HG03159 (cell line): ENCODE measurements at regions not wholly inside any gene's neighbourhood (a gene's known extent, or its start where the extent isn't known, plus 50 kb on each side); places are given as distances from the start of the nearest gene placed in this dataset.
"Not testable (repeated sequence)": the region's sequence is repeated elsewhere in the genome, so short reads cannot be mapped to it uniquely, and the experiment has no call there.

Experiments used
- ATAC-seq: cut with Tn5 transposase; IDR thresholded peaks from one replicate; pipeline ENCODE4 v1.9.1; 2021; ENCODE audit warnings: mild to moderate bottlenecking, moderate library complexity; ENCODE audit not compliant: unreplicated experiment

DNA sequence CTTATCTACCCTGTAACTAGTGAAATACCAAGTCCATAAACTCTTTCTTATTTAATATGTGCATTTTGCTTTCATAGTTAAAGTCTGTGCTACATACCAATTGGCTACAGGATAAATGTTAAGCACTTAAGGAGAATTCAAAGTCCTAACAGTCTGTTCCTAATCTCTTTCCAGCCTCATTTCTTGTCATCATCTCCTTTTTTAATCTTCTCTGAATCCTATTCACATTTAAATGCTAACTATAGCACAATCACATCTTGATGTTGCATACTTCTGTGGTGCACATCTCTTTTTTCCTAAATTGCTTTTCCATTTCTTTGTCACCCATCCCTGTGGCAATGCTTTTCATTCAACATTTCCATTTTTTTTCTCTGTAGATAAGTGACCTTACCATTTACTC, 996.1 kb upstream of the TYRP1 start:
- ATAC-seq, result no peak

DNA sequence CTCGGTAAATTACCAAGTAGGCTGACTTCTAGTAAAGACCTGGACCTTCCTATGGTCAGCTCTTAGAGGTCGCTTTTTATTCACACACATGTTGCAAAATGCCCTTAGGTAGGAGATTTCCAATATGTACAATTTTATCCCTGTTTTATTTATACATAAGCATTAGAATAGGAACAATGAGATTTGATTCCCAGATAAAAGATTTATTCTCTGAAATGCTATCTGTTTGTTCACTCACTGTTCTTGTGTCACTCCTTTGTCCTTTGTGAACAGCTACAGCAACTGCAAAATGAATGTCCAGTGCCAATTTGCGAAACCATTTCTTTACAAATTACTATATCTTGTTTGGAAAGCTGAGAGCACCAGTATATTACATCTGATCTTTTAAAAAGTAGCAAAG, 991.5 kb upstream of the TYRP1 start:
- no peak for ATAC-seq

DNA sequence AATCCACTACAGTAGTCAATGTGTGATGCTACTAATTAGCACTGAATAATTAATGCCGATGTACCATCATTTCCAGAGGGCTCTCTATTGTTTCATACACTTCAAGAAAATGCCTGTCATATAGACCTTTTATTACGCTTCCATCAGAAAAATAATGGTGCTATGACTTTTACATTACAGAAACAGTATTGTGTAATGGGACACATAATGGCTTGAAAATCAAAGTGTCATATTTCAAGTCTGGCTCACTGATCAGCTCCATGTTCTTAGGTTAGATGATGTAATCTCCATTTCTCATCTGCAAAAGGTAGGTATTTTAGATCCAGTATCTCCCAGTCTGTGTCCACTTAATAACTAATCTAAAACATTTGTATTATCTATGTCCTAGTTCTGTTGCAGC, 990.6 kb upstream of the TYRP1 start:
- no peak for ATAC-seq

DNA sequence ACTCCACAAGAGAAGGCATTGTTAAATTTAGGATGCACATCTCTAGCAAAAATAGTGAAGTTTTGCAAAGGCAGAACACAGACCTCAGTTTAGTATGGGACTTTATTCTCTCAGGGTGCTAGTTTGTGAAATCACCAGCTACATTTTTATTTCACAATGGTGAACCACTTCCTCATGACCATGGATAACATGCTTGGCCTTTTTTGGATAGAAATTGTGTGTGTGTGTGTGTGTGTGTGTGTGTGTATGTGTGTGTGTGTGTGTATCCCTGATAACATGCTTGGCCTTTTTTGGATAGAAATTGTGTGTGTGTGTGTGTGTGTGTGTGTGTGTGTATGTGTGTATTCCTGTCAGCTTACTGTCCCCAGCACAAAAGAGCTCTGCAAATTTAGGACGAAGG, 989.0 kb upstream of the TYRP1 start:
- not testable (repeated sequence) for ATAC-seq

DNA sequence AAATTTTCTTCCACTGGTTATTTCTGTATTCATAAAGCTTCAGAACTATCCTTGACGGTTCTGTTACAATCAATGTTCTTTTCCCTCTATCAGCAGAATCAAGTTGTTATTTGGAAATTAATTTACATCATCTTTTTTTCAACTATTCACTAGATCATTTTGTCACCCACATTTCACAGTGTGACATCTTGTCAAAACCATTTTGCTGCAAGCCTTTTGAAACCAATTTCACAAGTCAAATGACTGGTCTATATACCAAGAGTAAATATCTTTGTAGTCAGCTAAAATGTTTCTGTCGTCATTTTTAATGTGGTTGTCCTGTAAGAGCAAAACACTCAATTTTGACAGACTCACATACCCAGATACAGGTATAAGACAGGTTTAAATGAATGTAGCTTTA, 984.3 kb upstream of the TYRP1 start:
- ATAC-seq, result no peak

DNA sequence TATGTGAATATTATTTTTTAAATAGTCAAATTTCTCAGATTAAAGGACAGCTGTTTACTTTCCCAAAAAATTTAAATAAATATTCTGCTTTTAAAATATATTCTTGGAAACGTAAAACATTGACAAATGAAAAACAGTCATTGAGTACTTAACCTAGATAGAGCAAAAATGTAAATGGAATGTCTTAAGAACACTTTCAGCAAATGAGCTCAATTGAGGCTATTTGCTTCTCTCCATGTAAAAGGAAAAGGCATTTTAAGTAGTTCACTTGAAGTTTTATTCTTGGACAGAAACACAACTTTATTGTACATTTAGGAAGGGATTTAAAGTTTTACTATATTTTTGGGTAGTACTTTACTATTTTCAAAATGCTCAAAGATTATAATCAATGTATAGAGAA, 983.6 kb upstream of the TYRP1 start:
- no peak for ATAC-seq

DNA sequence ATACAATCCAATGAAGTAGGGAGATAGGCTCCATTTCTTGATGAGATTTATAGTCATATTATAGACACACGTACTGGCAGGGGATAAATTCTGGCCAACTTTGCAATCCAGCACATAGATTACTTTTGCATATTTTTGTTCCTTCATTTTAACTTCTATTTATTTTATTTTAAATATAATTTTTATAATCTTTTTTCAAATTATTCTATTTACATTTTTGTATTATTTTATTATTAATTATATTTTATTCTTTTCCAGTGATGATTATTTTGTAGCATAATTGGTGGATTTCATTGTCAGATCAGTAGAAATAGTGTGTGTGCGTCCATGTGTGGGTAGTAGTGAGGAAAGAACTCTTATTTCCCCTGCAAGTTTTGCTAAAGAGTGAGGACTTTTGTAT, 980.1 kb upstream of the TYRP1 start:
- ATAC-seq, result no peak

DNA sequence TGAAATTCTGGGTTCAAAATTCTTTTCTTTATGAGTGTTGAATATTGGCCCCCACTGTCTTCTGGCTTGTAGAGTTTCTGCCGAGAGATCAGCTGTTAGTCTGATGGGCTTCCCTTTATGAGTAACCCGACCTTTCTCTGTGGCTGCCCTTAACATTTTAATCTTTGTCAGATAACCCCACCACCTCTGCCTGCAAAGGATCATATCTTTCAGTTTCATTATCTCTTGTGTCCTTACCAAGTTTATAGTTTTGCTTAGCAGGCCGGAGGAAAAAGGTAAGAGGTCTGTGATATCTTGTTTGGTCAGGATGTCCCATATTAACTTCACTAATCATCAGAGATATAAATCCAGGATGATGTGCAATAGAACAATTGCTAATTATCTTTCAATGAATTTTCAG, 970.2 kb upstream of the TYRP1 start:
- no peak for ATAC-seq

DNA sequence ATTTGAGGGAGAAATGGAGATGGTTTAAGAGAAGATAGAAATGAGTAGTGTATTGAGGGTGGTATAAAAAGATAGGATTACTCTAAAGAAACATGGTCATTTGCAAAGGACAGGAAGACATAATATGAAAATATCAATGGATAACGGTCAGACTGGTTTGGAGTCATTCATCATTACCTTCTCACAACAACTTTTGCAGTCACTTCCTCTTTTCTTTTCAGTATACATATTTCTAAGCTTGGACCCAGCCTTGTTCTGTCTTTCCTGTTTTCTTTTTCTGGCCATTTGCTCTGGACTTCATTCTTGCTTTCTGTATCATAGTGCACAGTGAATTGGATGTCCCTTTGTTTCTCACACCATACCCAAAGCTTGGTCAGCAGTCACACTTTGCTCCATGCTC, 966.5 kb upstream of the TYRP1 start:
- ATAC-seq, result no peak

DNA sequence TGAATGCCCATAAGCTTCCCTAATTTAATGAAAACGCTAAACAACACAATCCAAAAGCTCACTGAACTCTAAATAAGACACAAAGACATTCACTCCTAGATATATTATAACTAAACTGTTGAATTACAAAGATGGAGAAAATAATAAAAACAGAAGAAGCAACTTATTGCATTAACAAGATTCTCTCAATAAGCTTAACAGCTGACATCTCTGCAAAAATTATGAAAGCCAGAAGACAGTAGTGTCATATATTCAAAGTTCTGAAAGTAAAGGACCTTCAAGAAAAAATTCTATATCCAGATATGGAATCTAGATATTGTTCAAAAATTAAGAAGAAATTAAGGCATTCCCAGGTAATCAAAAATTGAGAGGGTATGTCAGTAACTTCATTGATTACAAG, 957.8 kb upstream of the TYRP1 start:
- no peak for ATAC-seq

DNA sequence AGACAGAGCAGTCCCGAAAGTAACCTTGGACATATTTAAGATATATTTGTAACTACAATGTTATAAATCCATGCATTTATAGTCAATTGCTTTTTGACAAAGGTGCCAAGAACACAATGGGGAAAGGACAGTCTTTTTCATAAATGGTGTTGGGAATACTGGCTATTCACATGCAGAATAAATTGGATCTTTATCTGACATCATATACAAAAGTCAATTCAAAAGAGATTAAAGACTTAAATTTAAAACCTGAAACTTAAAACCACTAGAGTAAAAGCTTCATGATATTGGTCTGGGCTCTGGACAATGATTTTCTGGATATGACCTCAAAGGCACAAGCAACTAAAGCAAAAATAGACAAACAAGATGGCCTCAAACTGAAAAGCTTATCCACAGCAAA, 950.7 kb upstream of the TYRP1 start:
- no peak for ATAC-seq

DNA sequence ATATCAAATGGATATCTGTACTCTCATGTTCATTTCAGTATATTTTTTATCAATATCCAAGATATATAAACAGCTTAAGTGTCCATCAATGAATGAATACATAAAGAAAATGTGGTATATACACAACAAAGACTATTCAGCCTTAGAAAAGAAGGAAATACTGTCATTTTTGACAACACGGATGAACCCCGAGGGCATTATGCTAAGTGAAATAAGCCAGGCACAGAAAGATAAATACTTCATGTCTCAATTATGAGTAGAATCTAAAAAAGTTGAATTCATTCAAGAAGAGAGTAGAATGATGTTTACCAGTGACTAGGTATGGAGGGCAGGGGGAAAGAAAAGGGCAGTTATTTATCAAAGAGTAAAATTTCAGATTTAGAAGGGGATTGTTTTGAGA, 949.8 kb upstream of the TYRP1 start:
- ATAC-seq, result no peak

DNA sequence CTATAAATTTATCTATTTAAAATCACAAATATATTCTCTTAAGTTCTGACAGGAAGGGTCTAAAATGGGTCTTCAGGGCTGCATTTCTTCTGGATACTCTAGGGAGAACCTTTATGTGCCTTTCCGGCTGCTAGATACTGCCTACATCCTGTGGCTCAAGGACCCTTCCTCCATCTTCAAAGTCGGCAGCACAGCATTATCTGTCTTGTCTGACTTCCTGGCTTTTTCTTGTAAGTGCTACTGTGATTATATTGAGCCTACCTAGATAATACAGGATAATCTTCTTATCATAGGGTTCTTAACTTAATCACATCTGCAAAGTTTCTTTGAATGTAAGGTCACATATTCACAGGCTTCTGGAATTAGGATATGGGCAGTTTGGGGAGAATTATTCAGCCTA, 943.8 kb upstream of the TYRP1 start:
- ATAC-seq, result no peak

DNA sequence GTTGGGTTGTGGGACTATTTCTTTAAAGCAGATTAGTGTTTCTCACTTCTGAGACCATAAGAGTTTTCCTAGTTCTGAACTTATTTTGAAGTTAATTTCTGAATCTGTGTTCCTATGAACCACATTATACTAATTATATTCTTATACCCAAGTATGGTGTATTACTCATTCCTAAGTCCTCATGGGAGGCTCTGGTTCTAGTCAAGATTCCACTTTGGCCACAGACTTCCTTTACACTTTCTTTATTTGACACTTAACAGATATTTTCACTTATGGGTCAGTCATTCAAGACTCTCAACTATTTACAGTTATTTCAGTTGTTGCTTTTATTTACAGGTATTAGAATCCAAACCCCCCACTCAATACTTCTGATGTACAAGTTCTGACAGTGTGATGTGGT, 937.2 kb upstream of the TYRP1 start:
- no peak for ATAC-seq

DNA sequence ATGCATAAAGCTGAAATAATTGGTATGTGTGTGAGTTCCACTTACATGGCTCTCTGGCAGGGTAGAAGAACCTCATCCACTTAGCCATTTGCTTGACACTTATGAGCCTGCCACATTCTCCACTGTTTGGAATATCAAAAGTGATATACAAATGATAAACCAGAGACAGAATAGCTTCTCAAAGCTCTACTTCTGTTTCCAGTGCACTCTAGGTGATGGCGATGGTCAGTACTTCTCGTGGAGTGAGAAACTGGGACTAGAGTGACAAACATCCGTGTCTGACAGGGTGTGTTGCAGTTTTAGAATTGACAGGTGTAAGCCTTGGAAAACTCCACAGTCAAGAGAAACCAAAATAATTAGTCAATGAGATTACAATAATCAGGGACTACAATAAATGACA, 935.8 kb upstream of the TYRP1 start:
- no peak for ATAC-seq

DNA sequence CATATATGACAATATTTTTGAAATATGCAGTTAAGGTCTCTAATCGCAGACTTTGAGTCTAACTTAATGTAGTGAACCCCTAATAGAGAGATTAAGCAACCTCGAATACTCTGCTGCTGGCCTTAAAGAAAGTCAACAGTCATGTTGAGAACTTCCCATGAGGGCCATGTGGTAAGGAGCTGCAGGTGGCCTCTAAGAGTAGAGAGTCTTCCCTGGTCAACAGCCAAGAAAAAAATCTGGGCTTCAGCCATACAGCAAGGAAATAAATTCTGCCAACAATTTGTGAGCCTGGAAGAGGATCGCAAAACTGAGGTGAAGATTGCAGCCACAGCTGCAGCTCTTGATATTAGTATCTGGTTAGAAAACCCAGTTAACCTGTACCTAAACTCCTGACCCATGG, 935.2 kb upstream of the TYRP1 start:
- no peak for ATAC-seq

DNA sequence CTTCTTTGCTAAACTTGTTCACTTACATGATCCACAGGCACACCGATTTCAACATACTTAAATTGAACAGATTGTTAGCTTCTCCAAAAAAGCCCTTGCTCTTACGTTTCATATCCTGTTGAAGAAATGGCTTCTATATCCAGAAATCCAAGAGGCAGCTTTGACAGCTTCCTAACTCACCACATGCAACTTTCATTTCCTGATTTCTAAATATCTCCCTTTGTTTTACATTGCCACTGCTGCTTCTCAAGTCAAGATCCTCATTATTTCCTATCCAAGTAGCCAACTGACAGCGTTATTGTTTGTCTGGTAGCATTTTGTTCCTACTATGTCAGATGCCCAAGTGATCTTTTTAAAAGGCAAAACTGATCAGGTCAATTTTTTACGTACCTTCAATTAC, 913.2 kb upstream of the TYRP1 start:
- ATAC-seq, result no peak

DNA sequence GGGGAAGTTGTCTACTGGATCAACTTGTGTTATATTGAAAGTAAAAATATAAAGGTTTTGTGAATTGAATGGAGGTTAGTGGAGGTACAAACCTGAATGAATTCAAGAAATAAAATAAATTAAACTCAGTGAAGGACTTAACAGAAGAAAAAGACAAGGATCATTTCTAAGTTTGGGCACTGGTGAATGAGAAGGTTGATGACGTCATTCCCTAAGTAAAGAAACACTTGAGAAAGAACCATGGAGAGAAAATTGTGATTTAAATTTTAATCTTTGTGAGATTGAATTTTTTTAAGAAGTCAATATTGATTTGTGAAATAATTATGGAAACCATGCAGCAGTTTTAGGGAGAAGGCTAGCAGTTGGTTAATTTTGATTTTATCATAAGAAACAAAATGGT, 900.3 kb upstream of the TYRP1 start:
- ATAC-seq, result no peak

DNA sequence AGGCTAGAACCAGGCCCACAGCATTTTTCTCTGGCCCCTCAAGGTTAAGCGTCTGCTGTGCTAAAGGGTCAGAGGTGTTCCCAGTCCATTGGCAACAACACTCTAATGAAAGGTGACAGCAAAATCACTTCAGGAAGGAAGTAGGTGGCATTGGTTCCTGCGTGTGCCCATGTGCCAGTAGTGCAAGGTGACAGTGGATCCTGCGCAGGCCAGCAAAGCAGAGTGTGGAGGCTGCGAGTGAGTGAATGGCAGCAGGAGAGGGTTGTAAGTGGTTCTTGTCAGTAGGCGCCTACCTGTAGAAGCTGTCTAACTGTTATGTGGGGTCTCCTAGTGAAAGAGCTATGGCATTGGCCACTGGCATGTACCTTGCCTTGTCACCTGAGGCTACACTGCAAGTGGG, 898.2 kb upstream of the TYRP1 start:
- ATAC-seq, result no peak

DNA sequence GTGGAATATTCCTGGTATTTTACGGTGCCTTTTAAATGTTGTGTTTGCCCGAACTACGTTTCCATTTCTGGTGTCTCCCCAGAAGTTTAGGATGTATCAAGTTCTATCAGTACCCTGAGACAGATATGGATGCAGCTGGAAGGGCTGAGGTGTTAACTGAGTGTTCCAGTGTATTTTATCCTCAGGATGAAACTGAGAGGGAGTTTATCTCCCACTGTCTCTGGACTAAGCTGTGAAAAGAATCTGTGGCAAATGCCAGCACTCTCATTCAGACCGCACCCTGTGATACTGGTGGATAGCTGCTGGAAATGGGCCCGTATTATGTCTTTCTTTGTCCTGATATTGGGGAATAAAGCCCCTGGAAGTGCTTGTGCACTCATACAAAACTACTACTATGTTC, 887.2 kb upstream of the TYRP1 start:
- no peak for ATAC-seq

DNA sequence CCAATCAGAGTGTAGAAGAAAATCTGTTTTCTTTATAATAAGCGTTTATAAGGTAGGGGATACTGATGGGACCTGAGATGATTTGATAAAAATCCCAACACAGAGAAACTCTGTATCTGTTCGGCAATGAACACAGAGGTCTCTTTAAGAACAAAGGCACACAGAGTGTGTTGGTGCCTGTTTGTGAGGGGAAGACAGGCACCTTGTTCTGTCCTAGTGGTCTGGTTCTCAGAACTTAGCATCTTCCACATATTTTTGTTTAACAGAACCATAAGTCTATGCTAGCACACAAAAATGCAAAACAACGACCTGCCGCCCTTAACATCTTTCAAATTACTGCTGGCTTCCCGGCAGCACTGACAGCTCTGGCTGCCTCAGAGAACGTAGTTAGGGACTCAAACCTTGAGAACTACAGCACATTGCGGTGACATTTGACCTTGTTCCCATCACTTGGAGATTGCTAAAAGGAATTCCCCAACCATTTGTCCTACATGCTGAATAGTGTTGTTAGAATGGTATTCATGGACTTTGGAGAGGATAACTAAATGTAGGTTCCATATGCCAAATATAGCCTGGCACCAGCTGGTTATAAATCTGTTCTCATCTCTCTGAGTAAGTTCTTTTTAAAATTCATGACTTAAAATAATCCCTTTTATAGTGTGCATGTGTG, 871.7 kb upstream of the TYRP1 start:
- no peak for ATAC-seq

DNA sequence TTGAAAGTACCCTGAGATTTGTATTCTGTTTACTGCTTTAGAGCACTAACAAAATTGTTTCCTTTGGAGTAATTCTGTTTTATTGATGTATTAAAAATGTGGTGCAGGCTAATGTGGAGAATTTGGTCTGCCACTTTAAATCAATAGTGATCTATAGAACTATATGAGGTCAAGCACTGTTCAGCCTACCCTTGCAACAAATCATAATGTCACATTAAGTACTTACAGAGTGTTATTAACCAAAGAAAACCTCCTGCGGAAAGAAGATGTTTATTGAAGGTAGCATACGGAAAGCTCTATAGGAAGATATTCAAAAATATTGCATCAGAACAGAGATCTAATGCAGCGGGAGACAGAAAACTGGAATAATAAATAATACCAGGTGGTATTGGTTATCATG, 865.0 kb upstream of the TYRP1 start:
- ATAC-seq, result no peak

DNA sequence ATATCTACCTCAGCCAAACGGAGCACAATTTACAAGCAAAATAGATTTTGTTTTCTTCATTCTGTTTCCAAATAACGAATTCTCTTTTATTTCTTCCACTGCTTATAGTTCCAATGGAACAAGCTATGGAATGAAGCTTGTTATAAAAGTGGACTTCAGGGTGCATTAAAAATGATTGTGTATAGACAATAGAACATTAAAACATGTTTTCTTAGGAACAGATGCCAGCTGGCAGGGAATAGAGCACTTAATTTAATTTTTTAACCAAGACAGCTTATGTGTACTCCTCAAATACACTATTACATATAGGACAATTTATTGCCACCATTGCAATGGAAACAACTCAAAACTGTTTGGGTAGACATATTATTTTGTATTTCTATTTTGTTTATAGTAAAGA, 860.1 kb upstream of the TYRP1 start:
- no peak for ATAC-seq

DNA sequence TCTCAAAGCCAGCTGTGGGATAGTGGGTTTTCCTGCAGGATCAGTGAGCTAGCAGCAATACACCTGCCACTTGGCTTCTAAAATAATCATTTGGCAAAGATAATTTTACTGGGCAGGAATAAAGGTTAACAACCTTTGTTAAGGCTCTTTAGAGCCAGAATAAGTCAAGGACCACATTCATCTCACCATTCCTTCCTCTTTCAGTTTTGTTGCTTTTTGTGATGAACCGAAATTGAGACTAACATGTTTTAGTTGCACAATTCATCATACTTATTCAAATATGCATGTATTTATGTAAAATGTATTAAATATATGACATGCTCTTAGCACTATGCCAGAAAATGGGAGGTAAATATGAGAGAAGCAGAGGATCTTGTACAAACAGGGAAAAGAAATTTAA, 824.4 kb upstream of the TYRP1 start:
- ATAC-seq, result no peak
